ENCODE measurements at regions not wholly inside any gene's neighbourhood (a gene's known extent, or its start where the extent isn't known, plus 50 kb on each side); places are given as distances from the start of the nearest gene placed in this dataset.
"Not testable (repeated sequence)": the region's sequence is repeated elsewhere in the genome, so short reads cannot be mapped to it uniquely, and the experiment has no call there.

DNA sequence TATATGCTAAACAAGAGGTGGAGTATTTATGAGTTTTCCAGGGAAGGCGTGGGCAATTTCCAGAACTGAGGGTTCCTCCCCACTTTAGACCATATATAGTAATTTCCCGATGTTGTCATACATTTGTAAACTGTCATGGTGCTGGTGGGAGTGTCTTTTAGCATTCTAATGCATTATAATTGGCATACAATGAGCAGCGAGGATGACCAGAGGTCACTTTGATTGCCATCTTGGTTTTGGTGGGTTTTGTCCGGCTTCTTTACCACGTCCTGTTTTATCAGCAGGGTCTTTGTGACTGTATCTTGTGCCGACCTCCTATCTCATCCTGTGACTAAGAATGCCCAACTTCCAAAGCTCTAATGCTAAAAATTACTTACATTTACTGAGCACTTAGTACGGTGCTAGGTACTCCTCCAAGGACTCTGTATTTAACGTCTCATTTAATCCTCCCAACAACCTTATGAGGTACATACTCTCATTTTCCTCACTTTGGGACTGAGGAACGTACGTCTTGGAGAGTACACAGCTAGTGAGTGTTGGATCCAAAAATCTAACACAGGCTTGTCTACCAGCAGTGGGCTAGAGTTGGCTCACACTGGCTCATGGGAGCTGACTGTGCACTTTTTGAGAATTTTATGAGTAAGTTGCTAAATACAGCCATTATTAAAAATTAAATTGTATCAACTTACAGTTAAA, 144.8 kb upstream of the NEBL start:
- Mint-ChIP-seq H3K4me1 (ENCODE audit: insufficient read depth, unreplicated experiment) (peaks cover 12% of the 10 kb centered on the region), H3K4me3 (ENCODE audit: unreplicated experiment) (no peak overlapping the region), H3K27me3 (ENCODE audit: insufficient read depth, unreplicated experiment) (no peaks in the 10 kb centered on the region), H3K27ac (ENCODE audit: low read depth, unreplicated experiment) (no peak overlapping the region), H3K9me3 (ENCODE audit: unreplicated experiment) (no peaks in the 10 kb centered on the region), H3K36me3 (ENCODE audit: insufficient read depth, unreplicated experiment) (no peaks in the 10 kb centered on the region)
- DNase-seq (ENCODE audit: unreplicated experiment) = no peak
- POLR2A ChIA-PET = interaction anchor here (0.5 to 1.7 kb wide), 3 partner anchors 15 to 202 kb away, joined by 3 to 4 read pairs (median 4); no protein-coding TSS in a partner anchor
- intact Hi-C loops (cut with micrococcal nuclease) = no loop called here
- CTCF ChIA-PET = interaction anchor here (0.6 to 1.6 kb wide), 5 partner anchors 11 to 184 kb away, joined by 3 read pairs; no protein-coding TSS in a partner anchor
- no TSS peak for BruUV-seq (replicated peaks)
- TF ChIP-seq, protein P1, sequence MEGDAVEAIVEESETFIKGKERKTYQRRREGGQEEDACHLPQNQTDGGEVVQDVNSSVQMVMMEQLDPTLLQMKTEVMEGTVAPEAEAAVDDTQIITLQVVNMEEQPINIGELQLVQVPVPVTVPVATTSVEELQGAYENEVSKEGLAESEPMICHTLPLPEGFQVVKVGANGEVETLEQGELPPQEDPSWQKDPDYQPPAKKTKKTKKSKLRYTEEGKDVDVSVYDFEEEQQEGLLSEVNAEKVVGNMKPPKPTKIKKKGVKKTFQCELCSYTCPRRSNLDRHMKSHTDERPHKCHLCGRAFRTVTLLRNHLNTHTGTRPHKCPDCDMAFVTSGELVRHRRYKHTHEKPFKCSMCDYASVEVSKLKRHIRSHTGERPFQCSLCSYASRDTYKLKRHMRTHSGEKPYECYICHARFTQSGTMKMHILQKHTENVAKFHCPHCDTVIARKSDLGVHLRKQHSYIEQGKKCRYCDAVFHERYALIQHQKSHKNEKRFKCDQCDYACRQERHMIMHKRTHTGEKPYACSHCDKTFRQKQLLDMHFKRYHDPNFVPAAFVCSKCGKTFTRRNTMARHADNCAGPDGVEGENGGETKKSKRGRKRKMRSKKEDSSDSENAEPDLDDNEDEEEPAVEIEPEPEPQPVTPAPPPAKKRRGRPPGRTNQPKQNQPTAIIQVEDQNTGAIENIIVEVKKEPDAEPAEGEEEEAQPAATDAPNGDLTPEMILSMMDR (IDR thresholded peaks at IDR 0.05; ENCODE audit: unreplicated experiment) = no peak

DNA sequence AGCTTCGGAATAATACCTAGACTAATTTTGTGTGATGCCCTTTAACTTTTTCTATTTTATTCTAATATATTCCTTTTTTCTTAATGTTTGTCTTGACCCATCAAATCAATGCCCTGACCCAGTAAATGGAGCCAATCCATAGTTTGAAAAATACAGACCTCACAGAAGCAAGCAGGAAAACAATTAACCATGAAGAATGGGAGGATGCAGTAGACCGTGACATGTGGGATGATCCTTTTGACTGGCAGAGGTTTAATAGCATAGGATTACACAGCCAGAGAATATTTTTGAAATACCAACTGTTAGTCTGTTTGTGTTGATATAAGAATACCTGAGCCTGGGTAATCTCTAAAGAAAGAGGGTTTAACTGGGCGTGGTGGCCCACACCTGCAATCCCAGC, 142.6 kb upstream of the NEBL start:
- intact Hi-C loops (cut with micrococcal nuclease) = no loop called here
- POLR2A ChIA-PET = no interaction called here
- H3K4me3 Mint-ChIP-seq (ENCODE audit: unreplicated experiment) = no peak overlapping the region

DNA sequence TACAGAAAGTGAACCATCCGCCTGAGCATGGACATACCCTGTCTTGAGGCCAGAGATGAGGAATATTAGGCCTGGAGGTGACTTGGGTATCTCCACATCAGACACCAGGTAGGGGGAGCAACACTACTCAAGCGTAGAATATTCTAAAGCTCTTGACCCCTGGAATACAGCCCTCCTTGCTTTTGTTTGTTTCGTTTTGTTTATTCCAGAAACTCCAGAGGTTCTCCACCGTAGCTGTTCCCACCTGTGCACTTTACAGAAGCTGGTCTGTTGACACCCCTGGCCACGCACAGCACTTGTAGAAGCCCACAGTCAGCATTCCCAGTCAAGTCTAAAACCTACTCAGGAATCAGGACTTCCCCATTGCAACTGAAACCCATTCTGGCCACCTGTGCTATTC, 139.6 kb upstream of the NEBL start:
- Mint-ChIP-seq H3K9me3 (ENCODE audit: unreplicated experiment) (no peaks in the 10 kb centered on the region), H3K27ac (ENCODE audit: low read depth, unreplicated experiment) (no peak overlapping the region)

More for the DNA sequence above, 142.6 kb upstream of the NEBL start:
- Mint-ChIP-seq H3K36me3 (ENCODE audit: insufficient read depth, unreplicated experiment) (no peaks in the 10 kb centered on the region), H3K4me1 (ENCODE audit: insufficient read depth, unreplicated experiment) (peaks cover 7% of the 10 kb centered on the region), H3K9me3 (ENCODE audit: unreplicated experiment) (no peaks in the 10 kb centered on the region), H3K27ac (ENCODE audit: low read depth, unreplicated experiment) (no peak overlapping the region), H3K27me3 (ENCODE audit: insufficient read depth, unreplicated experiment) (no peaks in the 10 kb centered on the region)
- CTCF ChIA-PET = no interaction called here
- DNase-seq (ENCODE audit: unreplicated experiment) = no peak
- TF ChIP-seq, protein P1 (IDR thresholded peaks at IDR 0.05; ENCODE audit: unreplicated experiment) = no peak
- no TSS peak for BruUV-seq (replicated peaks)

DNA sequence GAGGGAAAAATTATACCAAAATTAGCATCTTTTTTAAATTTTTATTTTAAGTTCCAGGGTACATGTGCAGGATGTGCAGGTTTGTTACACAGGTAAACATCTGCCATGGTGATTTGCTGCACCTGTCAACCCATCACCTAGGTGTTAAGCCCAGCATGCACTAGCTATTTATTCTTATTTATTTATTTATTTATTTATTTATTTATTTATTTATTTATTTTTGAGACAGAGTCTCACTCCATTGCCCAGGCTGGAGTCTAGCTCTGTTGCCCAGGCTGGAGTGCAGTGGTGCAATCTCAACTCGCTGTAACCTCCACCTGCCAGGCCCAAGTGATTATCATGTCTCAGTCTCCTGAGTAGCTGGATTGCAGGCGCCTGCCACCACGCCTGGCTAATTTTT, 137.7 kb upstream of the NEBL start:
- intact Hi-C loops (cut with micrococcal nuclease); H3K27me3 Mint-ChIP-seq (ENCODE audit: insufficient read depth, unreplicated experiment); H3K4me3 Mint-ChIP-seq (ENCODE audit: unreplicated experiment); DNase-seq (ENCODE audit: unreplicated experiment); H3K27ac Mint-ChIP-seq (ENCODE audit: low read depth, unreplicated experiment); H3K9me3 Mint-ChIP-seq (ENCODE audit: unreplicated experiment); BruUV-seq (replicated peaks); H3K36me3 Mint-ChIP-seq (ENCODE audit: insufficient read depth, unreplicated experiment): not testable (repeated sequence)
- ChIA-PET CTCF (interaction anchor here (0.5 to 1.3 kb wide), 4 partner anchors 9 to 417 kb away, joined by 3 to 4 read pairs (median 4); no protein-coding TSS in a partner anchor), POLR2A (interaction anchor here (1.2 kb wide), 1 partner anchor 9 kb away, joined by 4 read pairs; no protein-coding TSS in a partner anchor)
- H3K4me1 Mint-ChIP-seq (ENCODE audit: insufficient read depth, unreplicated experiment) = peaks cover 14% of the 10 kb centered on the region

More for the DNA sequence above, 139.6 kb upstream of the NEBL start:
- no TSS peak for BruUV-seq (replicated peaks)
- DNase-seq (ENCODE audit: unreplicated experiment) = no peak
- no peaks in the 10 kb centered on the region for H3K27me3 Mint-ChIP-seq (ENCODE audit: insufficient read depth, unreplicated experiment)
- no peak overlapping the region for H3K4me3 Mint-ChIP-seq (ENCODE audit: unreplicated experiment)
- ChIA-PET CTCF (interaction anchor here (0.6 kb wide), 1 partner anchor 12 kb away, joined by 3 read pairs; no protein-coding TSS in a partner anchor), POLR2A (no interaction called here)
- no peaks in the 10 kb centered on the region for H3K36me3 Mint-ChIP-seq (ENCODE audit: insufficient read depth, unreplicated experiment)
- intact Hi-C loops (cut with micrococcal nuclease) = no loop called here
- TF ChIP-seq, protein P1 (IDR thresholded peaks at IDR 0.05; ENCODE audit: unreplicated experiment) = no peak
- H3K4me1 Mint-ChIP-seq (ENCODE audit: insufficient read depth, unreplicated experiment) = no peaks in the 10 kb centered on the region

Data from MCF 10A (cell line).